DND-41 (cell line): ENCODE measurements at regions not wholly inside any gene's neighbourhood (a gene's known extent, or its start where the extent isn't known, plus 50 kb on each side); places are given as distances from the start of the nearest gene placed in this dataset.

Source experiments
- ATAC-seq: fragments of 200-7000 bp; cut with Tn5 transposase; 3 replicates; pipeline ENCODE4 v1.9.1; 2021; ENCODE audit warnings: low read depth; ENCODE audit not compliant: insufficient read depth
- DNase-seq: peaks from one replicate; pipeline ENCODE4 v3.0.0-alpha.2; 2020
- H2AFZ ChIP-seq: 2 replicates; pipeline ENCODE4 v1.6.0; 2012; ENCODE audit warnings: low read depth, low read length
- H3K27ac ChIP-seq: 2 replicates; pipeline ENCODE4 v1.5.1; 2012; ENCODE audit warnings: low read length, inconsistent platforms
- H3K27me3 ChIP-seq: fragments of 200-600 bp; sonication (generic); 2 replicates; pipeline ENCODE4 v1.6.0; 2012; ENCODE audit warnings: low read length, mild to moderate bottlenecking, inconsistent platforms; ENCODE audit not compliant: insufficient read depth, poor library complexity
- H3K36me3 ChIP-seq: 2 replicates; pipeline ENCODE4 v1.5.1; 2012; ENCODE audit warnings: low read length, inconsistent platforms; ENCODE audit not compliant: insufficient read depth
- H3K4me1 ChIP-seq: 2 replicates; pipeline ENCODE4 v1.5.1; 2012; ENCODE audit warnings: mild to moderate bottlenecking, low read length; ENCODE audit not compliant: insufficient read depth
- H3K4me2 ChIP-seq: 2 replicates; pipeline ENCODE4 v1.6.0; 2012; ENCODE audit warnings: mild to moderate bottlenecking, moderate library complexity, low read length, inconsistent platforms; ENCODE audit not compliant: insufficient read depth
- H3K4me3 ChIP-seq, 2 experiments: fragments of 200-600 bp in 1 of 2; shearing (Covaris generic) in 1 of 2; 2 replicates each; pipeline ENCODE4 v1.5.1; 2012 to 2016; ENCODE audit warnings: inconsistent platforms in 2 of 2, low read length in 2 of 2, mild to moderate bottlenecking in 2 of 2, low read depth in 1 of 2, moderate library complexity in 1 of 2
- H3K79me2 ChIP-seq: 2 replicates; pipeline ENCODE4 v1.6.0; 2012; ENCODE audit warnings: low read length, inconsistent platforms; ENCODE audit not compliant: insufficient read depth
- H3K9ac ChIP-seq: 2 replicates; pipeline ENCODE4 v1.6.0; 2012; ENCODE audit warnings: low read depth, mild to moderate bottlenecking, inconsistent platforms, low read length, moderate library complexity
- H3K9me3 ChIP-seq: 2 replicates; pipeline ENCODE4 v1.5.1; 2012; ENCODE audit warnings: low read length, moderate library complexity, mild to moderate bottlenecking, inconsistent platforms; ENCODE audit not compliant: insufficient read depth, severe bottlenecking
- H4K20me1 ChIP-seq: 2 replicates; pipeline ENCODE4 v1.6.0; 2012; ENCODE audit warnings: low read length; ENCODE audit not compliant: insufficient read depth
- EZH2 ChIP-seq: IDR thresholded peaks from 3 replicates; pipeline ENCODE4 v1.6.1; 2012; ENCODE audit warnings: borderline replicate concordance, low read depth, mild to moderate bottlenecking, moderate library complexity, low read length, inconsistent platforms; ENCODE audit not compliant: severe bottlenecking
- TF ChIP-seq, protein P1 (sequence below): IDR thresholded peaks from 2 replicates; pipeline ENCODE4 v1.5.1; 2012; ENCODE audit warnings: borderline replicate concordance, low read length, moderate library complexity, mild to moderate bottlenecking; ENCODE audit not compliant: poor library complexity, severe bottlenecking; ENCODE audit errors: extremely low read depth

DNA sequence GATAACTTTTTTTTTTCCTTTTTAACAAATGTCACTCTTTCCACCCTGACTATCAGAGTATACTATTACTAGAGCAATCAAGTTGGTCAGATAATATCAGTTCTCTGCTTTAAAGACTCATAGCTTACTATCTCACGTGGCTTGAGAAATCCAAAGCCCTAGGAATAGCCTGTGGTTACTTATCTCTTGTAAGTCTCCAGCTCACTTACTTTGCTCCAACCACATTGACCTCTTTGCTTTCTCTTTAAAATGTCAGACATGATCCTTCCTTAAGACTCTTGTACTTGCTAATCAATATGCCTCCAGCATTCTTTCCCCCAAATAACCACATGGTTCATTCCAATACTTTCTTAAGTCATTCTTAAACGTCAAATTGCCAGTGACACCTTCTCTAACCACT lies 1292.2 kb downstream of the REEP3 start:
- no peaks in the 10 kb centered on the region for H3K79me2 ChIP-seq
- no peaks in the 10 kb centered on the region for H3K27me3 ChIP-seq
- H3K9ac ChIP-seq, result no peak overlapping the region
- H3K36me3 ChIP-seq, result no peaks in the 10 kb centered on the region
- ATAC-seq, result no peak
- no peak overlapping the region for H3K4me2 ChIP-seq
- TF ChIP-seq, protein P1, sequence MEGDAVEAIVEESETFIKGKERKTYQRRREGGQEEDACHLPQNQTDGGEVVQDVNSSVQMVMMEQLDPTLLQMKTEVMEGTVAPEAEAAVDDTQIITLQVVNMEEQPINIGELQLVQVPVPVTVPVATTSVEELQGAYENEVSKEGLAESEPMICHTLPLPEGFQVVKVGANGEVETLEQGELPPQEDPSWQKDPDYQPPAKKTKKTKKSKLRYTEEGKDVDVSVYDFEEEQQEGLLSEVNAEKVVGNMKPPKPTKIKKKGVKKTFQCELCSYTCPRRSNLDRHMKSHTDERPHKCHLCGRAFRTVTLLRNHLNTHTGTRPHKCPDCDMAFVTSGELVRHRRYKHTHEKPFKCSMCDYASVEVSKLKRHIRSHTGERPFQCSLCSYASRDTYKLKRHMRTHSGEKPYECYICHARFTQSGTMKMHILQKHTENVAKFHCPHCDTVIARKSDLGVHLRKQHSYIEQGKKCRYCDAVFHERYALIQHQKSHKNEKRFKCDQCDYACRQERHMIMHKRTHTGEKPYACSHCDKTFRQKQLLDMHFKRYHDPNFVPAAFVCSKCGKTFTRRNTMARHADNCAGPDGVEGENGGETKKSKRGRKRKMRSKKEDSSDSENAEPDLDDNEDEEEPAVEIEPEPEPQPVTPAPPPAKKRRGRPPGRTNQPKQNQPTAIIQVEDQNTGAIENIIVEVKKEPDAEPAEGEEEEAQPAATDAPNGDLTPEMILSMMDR, result no peak
- no peak for TF ChIP-seq EZH2
- no peak overlapping the region for H3K4me3 ChIP-seq
- H2AFZ ChIP-seq, result no peak overlapping the region
- no peaks in the 10 kb centered on the region for H3K9me3 ChIP-seq
- H3K4me1 ChIP-seq, result no peaks in the 10 kb centered on the region
- no peak overlapping the region for H3K27ac ChIP-seq
- H4K20me1 ChIP-seq, result no peaks in the 10 kb centered on the region
- no peak for DNase-seq

DNA sequence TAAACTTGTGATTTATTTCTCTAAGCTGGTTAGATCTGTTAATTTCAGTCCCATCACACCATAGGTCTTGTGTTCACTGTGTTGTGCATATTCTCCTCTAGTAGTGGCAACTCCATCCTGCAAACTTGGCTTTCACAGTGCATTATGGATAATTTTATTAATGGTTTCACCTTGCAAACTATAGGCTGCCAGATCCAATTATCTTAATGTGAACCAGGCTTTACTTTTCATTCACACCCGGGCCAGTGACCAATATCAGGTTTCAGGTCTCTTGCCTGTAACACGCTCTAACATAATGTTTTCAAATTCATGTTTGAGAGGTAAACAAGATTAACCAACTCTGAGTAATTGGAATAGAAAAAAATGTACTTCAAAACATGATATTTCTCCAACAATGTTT lies 1293.0 kb downstream of the REEP3 start:
- Histone ChIP-seq H2AFZ (no peak overlapping the region), H3K9ac (no peak overlapping the region), H3K9me3 (no peaks in the 10 kb centered on the region), H4K20me1 (no peaks in the 10 kb centered on the region), H3K4me1 (no peaks in the 10 kb centered on the region), H3K36me3 (no peaks in the 10 kb centered on the region), H3K79me2 (no peaks in the 10 kb centered on the region), H3K27ac (no peak overlapping the region), H3K4me3 (no peak overlapping the region), H3K4me2 (no peak overlapping the region), H3K27me3 (no peaks in the 10 kb centered on the region)
- no peak for ATAC-seq
- DNase-seq, result no peak
- no peak for TF ChIP-seq EZH2
- TF ChIP-seq, protein P1, result no peak

DNA sequence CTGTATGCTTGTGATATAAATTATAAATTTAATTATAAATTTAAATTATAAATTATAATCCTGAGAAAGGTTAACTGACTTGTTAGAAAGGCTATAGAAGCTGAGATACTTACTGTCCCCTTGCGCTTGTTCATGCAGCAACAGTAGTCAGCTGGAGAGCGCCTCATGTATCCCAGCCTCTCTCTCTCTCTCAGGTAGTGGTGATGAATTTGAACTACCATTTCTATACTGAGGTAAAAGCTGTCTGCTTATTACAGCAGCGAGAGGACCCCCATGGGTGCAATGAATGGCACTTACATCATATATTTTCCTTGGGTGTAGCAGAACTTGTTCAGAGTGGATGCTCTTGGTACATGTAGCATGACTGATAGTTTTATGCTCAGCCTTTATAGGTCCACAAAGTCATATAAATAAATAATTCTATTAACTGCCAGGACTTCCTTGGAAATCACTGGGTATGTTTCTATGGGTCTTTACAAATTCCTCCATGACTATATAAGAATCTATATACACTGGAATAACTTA lies 1308.7 kb downstream of the REEP3 start:
- Histone ChIP-seq H3K4me1 (no peaks in the 10 kb centered on the region), H3K36me3 (no peaks in the 10 kb centered on the region), H3K27me3 (no peaks in the 10 kb centered on the region), H3K4me3 (no peak overlapping the region), H3K79me2 (no peaks in the 10 kb centered on the region), H3K9ac (no peak overlapping the region), H4K20me1 (no peaks in the 10 kb centered on the region), H3K27ac (no peak overlapping the region), H3K4me2 (no peak overlapping the region), H3K9me3 (no peaks in the 10 kb centered on the region), H2AFZ (no peak overlapping the region)
- no peak for TF ChIP-seq EZH2
- TF ChIP-seq, protein P1, result no peak
- ATAC-seq, result no peak
- DNase-seq, result no peak

DNA sequence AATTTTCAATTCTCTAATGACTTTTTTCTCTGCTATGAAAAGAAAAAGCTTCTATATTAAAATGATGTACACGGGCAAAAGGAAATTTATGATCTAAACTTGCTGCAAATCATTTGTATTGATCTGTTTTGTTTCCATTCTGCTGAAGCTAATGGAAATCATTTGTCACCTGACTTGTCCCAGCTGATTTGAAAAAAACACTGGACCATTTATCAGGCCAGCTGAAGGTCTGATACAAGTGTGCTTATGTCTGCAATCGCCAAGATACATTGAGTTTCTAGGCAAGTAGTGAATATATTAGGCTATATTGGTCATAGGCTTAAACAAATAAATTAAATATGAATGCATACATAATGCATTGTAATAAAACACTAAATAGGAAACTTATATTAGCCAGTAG lies 1309.7 kb downstream of the REEP3 start:
- H3K79me2 ChIP-seq, result no peaks in the 10 kb centered on the region
- no peak overlapping the region for H2AFZ ChIP-seq
- H3K36me3 ChIP-seq, result no peaks in the 10 kb centered on the region
- no peaks in the 10 kb centered on the region for H3K27me3 ChIP-seq
- TF ChIP-seq EZH2, result no peak
- TF ChIP-seq, protein P1, result no peak
- H3K4me3 ChIP-seq, result no peak overlapping the region
- DNase-seq (no peak), ATAC-seq (no peak)
- H3K9me3 ChIP-seq, result no peaks in the 10 kb centered on the region
- H3K4me1 ChIP-seq, result no peaks in the 10 kb centered on the region
- H4K20me1 ChIP-seq, result no peaks in the 10 kb centered on the region
- no peak overlapping the region for H3K4me2 ChIP-seq
- H3K9ac ChIP-seq, result no peak overlapping the region
- H3K27ac ChIP-seq, result no peak overlapping the region
